Transverse colon (tissue), 3 donors: ENCODE measurements at regions not wholly inside any gene's neighbourhood (a gene's known extent, or its start where the extent isn't known, plus 50 kb on each side); places are given as distances from the start of the nearest gene placed in this dataset.

Experiments
- EP300 ChIP-seq: sonication (generic); formaldehyde crosslinking; IDR thresholded peaks from one replicate; pipeline ENCODE4 v1.6.1; 2017; ENCODE audit warnings: antibody characterized with exemption, low read depth
- POLR2A ChIP-seq: fragments of 450-650 bp; IDR thresholded peaks from one replicate; pipeline ENCODE4 v1.6.1; 2016; ENCODE audit warnings: antibody characterized with exemption, mild to moderate bottlenecking, moderate library complexity
- TF ChIP-seq, protein P1 (sequence below), 5 experiments: fragments of 200-600 bp in 3 of 5; fragments of 450-650 bp in 2 of 5; sonication (generic) in 3 of 5; IDR thresholded peaks; 1 replicate in 2 of 5; 2 replicates in 3 of 5; pipeline ENCODE4 v1.5.1; 2016 to 2017; ENCODE audit warnings: antibody characterized with exemption in 5 of 5, inconsistent platforms in 3 of 5, mild to moderate bottlenecking in 2 of 5, moderate library complexity in 1 of 5

- TF ChIP-seq, protein P1, sequence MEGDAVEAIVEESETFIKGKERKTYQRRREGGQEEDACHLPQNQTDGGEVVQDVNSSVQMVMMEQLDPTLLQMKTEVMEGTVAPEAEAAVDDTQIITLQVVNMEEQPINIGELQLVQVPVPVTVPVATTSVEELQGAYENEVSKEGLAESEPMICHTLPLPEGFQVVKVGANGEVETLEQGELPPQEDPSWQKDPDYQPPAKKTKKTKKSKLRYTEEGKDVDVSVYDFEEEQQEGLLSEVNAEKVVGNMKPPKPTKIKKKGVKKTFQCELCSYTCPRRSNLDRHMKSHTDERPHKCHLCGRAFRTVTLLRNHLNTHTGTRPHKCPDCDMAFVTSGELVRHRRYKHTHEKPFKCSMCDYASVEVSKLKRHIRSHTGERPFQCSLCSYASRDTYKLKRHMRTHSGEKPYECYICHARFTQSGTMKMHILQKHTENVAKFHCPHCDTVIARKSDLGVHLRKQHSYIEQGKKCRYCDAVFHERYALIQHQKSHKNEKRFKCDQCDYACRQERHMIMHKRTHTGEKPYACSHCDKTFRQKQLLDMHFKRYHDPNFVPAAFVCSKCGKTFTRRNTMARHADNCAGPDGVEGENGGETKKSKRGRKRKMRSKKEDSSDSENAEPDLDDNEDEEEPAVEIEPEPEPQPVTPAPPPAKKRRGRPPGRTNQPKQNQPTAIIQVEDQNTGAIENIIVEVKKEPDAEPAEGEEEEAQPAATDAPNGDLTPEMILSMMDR (IDR thresholded peaks at IDR 0.05), result no peak
- TF ChIP-seq EP300, result no peak
- no peak for TF ChIP-seq POLR2A
Measured at GRCh38 chr11:129291546-129291945, 84.1 kb upstream of the BARX2 start.
